ENCODE measurements at regions not wholly inside any gene's neighbourhood (a gene's known extent, or its start where the extent isn't known, plus 50 kb on each side); places are given as distances from the start of the nearest gene placed in this dataset.

DNA sequence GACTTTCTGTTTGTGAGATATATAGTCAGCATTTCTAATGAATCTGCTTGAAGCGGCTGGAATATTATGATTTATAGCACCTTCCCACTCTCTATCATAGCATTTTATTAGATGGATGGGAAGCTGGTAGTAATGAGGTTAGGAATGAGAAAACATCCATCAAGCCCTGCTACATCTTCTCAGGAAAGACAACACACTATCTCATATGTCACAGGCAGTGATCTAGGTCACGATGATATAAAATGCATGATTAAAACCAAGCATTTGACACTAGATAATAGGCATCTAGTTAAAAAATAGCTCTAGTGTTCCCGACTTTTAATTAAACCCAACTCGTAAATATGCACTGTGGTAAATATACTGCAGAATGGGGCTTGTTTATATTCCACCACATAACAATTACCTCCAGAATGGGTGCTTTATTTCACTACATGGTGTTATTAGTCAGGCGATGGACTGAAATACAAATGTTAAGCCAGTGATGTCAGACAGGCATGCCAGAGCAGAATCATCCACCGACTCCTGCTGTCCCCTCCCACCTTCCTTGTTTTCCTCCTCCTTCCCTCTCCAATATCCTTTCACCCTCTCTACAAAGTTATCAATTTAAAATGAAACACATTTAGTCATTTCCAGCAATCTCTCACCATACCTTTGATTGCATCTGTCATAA, 286.8 kb downstream of the SPATA31D1 start:
- TF ChIP-seq POLR2AphosphoS5 (IDR thresholded peaks at IDR 0.05) (no peak), POLR2A (IDR thresholded peaks at IDR 0.05) (no peak)
- TF ChIP-seq, protein P1, sequence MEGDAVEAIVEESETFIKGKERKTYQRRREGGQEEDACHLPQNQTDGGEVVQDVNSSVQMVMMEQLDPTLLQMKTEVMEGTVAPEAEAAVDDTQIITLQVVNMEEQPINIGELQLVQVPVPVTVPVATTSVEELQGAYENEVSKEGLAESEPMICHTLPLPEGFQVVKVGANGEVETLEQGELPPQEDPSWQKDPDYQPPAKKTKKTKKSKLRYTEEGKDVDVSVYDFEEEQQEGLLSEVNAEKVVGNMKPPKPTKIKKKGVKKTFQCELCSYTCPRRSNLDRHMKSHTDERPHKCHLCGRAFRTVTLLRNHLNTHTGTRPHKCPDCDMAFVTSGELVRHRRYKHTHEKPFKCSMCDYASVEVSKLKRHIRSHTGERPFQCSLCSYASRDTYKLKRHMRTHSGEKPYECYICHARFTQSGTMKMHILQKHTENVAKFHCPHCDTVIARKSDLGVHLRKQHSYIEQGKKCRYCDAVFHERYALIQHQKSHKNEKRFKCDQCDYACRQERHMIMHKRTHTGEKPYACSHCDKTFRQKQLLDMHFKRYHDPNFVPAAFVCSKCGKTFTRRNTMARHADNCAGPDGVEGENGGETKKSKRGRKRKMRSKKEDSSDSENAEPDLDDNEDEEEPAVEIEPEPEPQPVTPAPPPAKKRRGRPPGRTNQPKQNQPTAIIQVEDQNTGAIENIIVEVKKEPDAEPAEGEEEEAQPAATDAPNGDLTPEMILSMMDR (IDR thresholded peaks at IDR 0.05) = no peak

All from transverse colon (tissue), 4 donors.